ENCODE measurements at regions not wholly inside any gene's neighbourhood (a gene's known extent, or its start where the extent isn't known, plus 50 kb on each side); places are given as distances from the start of the nearest gene placed in this dataset.

DNA sequence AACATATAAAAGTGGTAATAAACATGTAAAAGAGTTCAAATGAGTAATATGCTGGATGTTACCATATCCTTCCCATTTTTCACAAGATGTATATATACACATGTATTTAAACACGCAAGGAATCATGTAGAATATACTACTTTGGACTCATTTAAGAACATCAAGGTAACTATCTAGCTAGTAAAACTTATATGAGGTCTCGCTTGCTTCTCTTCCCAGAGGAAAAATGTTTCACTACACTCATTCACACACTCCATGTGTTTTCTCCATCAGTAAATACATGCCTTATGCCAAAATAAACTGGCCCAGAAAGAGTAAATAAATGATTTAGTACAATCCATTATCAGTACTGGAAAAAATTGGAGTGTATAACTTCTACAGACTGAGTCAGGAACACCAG, 229.2 kb upstream of the MME start:
- TF ChIP-seq ESRRA (IDR thresholded peaks at IDR 0.05; ENCODE audit: borderline replicate concordance, low read length): no peak
- no peak for TF ChIP-seq BHLHE40 (IDR thresholded peaks at IDR 0.05; ENCODE audit: low read depth, low read length)
- TF ChIP-seq RAD21 (conservative IDR thresholded peaks at IDR 0.05 in 1 of 2, IDR thresholded peaks at IDR 0.05 in 1 of 2): no peak
- TF ChIP-seq, protein P1, sequence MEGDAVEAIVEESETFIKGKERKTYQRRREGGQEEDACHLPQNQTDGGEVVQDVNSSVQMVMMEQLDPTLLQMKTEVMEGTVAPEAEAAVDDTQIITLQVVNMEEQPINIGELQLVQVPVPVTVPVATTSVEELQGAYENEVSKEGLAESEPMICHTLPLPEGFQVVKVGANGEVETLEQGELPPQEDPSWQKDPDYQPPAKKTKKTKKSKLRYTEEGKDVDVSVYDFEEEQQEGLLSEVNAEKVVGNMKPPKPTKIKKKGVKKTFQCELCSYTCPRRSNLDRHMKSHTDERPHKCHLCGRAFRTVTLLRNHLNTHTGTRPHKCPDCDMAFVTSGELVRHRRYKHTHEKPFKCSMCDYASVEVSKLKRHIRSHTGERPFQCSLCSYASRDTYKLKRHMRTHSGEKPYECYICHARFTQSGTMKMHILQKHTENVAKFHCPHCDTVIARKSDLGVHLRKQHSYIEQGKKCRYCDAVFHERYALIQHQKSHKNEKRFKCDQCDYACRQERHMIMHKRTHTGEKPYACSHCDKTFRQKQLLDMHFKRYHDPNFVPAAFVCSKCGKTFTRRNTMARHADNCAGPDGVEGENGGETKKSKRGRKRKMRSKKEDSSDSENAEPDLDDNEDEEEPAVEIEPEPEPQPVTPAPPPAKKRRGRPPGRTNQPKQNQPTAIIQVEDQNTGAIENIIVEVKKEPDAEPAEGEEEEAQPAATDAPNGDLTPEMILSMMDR (IDR thresholded peaks at IDR 0.05): no peak
- no peak for TF ChIP-seq EHF (CRISPR knock-in tag; IDR thresholded peaks at IDR 0.05)
- TF ChIP-seq CEBPB (IDR thresholded peaks at IDR 0.05): no peak

Data from A549 (cell line).